A673 (cell line): ENCODE measurements at regions not wholly inside any gene's neighbourhood (a gene's known extent, or its start where the extent isn't known, plus 50 kb on each side); places are given as distances from the start of the nearest gene placed in this dataset.

Experiments used
- BruUV-seq: library from RNA; stranded (reverse); fragments of 400-500 nt; replicated peaks from 2 replicates; lab custom pipeline; 2021; lab: Mats Ljungman, UMichigan
- CTCF ChIA-PET: fragments of 300-600 bp; sonication (Branson Sonifier 250); formaldehyde crosslinking; loops from one replicate; lab custom pipeline; 2022; ENCODE audit warnings: antibody characterized with exemption; lab: Charles Lee
- POLR2A ChIA-PET: fragments of 300-600 bp; sonication (Branson Sonifier 250); formaldehyde crosslinking; loops from one replicate; lab custom pipeline; 2022; ENCODE audit warnings: antibody characterized with exemption; ENCODE audit not compliant: low non-redundant PET; lab: Charles Lee
- DNase-seq: peaks from one replicate; pipeline ENCODE4 v3.0.0-alpha.2; 2015; ENCODE audit warnings: low spot score
- H3K27ac ChIP-seq: fragments of 200-600 bp; sonication (generic); 2 replicates; pipeline ENCODE4 v1.5.1; 2016; ENCODE audit warnings: mixed run types, low read depth, mild to moderate bottlenecking, mixed read lengths, antibody characterized with exemption, low read length; ENCODE audit not compliant: poor library complexity, severe bottlenecking
- H3K27me3 ChIP-seq: fragments of 200-600 bp; sonication (generic); replicated peaks from 2 replicates; pipeline ENCODE4 v1.6.1; 2017; ENCODE audit warnings: mixed run types, low read depth, mild to moderate bottlenecking, mixed read lengths, antibody characterized with exemption, low read length; ENCODE audit not compliant: insufficient read depth, poor library complexity
- H3K36me3 ChIP-seq: fragments of 200-600 bp; sonication (generic); 2 replicates; pipeline ENCODE4 v1.6.1; 2016; ENCODE audit warnings: mixed run types, mild to moderate bottlenecking, mixed read lengths, antibody characterized with exemption, low read length; ENCODE audit not compliant: insufficient read depth, poor library complexity, severe bottlenecking
- H3K4me1 ChIP-seq: fragments of 200-600 bp; sonication (generic); 2 replicates; pipeline ENCODE4 v1.6.1; 2017; ENCODE audit warnings: mixed run types, mild to moderate bottlenecking, mixed read lengths, antibody characterized with exemption, low read length; ENCODE audit not compliant: insufficient read depth, poor library complexity, severe bottlenecking
- H3K4me3 ChIP-seq: fragments of 200-600 bp; sonication (generic); 2 replicates; pipeline ENCODE4 v1.5.1; 2016; ENCODE audit warnings: low read depth, mixed run types, mild to moderate bottlenecking, mixed read lengths, low read length; ENCODE audit not compliant: poor library complexity, severe bottlenecking
- H3K9me3 ChIP-seq: fragments of 200-600 bp; sonication (generic); 2 replicates; pipeline ENCODE4 v1.6.1; 2016; ENCODE audit warnings: mixed run types, low read depth, mild to moderate bottlenecking, mixed read lengths, antibody characterized with exemption, low read length; ENCODE audit not compliant: poor library complexity, severe bottlenecking
- EZH2 ChIP-seq: fragments of 200-600 bp; sonication (generic); IDR thresholded peaks from 2 replicates; pipeline ENCODE4 v1.6.1; 2017; ENCODE audit warnings: borderline replicate concordance, low read depth, mild to moderate bottlenecking, mixed read lengths, antibody characterized with exemption, low read length; ENCODE audit not compliant: poor library complexity, severe bottlenecking
- intact Hi-C: fragments of 100-400 bp; cut with micrococcal nuclease; formaldehyde crosslinking; loops from one replicate; pipeline ENCODE4 v1.10.0; 2022; ENCODE audit not compliant: unreplicated experiment
- TF ChIP-seq, protein P1 (sequence below): fragments of 300-800, 200-600 bp; sonication (generic); conservative IDR thresholded peaks from 2 replicates; pipeline ENCODE4 v1.5.1; 2017; ENCODE audit warnings: low read depth, mild to moderate bottlenecking, antibody characterized with exemption, low read length, moderate library complexity, mixed read lengths

DNA sequence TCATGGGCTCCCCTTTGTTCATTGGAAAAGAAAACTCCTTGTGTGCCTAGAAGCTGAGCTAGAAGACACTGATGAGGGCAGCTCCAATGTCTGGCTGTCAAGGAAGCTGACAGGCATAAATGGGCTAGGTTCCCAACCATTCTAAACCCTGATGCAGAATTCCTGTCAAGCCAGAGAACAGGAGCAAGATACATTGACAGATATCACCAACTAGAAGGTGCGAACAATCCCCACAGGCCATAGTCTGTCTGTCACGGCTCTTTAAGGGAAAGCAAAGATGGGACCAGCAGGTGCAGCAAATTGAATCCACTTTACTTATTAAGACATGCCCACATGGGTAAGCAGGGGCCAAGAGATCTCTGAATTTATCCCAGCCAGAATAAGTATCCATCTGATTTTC lies 617.9 kb upstream of the POT1 start:
- H3K4me3 ChIP-seq, result no peak overlapping the region
- ChIA-PET POLR2A (no interaction called here), CTCF (no interaction called here)
- H3K36me3 ChIP-seq, result no peaks in the 10 kb centered on the region
- H3K4me1 ChIP-seq, result no peaks in the 10 kb centered on the region
- intact Hi-C loops, result no loop called here
- H3K27ac ChIP-seq, result no peak overlapping the region
- BruUV-seq, result no TSS peak
- DNase-seq, result no peak
- H3K27me3 ChIP-seq, result no peaks in the 10 kb centered on the region
- no peak for TF ChIP-seq EZH2
- TF ChIP-seq, protein P1, sequence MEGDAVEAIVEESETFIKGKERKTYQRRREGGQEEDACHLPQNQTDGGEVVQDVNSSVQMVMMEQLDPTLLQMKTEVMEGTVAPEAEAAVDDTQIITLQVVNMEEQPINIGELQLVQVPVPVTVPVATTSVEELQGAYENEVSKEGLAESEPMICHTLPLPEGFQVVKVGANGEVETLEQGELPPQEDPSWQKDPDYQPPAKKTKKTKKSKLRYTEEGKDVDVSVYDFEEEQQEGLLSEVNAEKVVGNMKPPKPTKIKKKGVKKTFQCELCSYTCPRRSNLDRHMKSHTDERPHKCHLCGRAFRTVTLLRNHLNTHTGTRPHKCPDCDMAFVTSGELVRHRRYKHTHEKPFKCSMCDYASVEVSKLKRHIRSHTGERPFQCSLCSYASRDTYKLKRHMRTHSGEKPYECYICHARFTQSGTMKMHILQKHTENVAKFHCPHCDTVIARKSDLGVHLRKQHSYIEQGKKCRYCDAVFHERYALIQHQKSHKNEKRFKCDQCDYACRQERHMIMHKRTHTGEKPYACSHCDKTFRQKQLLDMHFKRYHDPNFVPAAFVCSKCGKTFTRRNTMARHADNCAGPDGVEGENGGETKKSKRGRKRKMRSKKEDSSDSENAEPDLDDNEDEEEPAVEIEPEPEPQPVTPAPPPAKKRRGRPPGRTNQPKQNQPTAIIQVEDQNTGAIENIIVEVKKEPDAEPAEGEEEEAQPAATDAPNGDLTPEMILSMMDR, result no peak
- no peaks in the 10 kb centered on the region for H3K9me3 ChIP-seq

DNA sequence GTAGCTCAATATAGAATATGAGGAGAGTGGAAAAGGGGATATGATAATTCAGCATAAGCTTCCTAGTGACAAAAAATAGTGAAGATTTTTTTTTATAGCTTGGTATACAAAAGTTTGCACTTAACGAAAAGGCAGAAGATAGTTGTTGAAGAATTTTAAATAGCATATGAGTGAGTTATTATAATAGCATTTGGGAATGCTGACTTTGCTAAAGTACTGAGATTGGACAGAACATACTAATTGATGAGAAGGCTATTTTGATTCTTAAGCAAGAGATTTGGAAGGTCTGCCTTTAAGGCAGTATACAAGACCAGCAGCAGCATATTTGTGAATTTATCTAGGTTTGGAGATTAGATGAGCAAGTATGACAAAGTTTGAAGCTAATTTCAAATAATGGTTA lies 600.9 kb upstream of the POT1 start:
- POLR2A ChIA-PET, result no interaction called here
- BruUV-seq, result no TSS peak
- CTCF ChIA-PET, result no interaction called here

GRCh38 chr7:125529249-125529648 lies 599.6 kb upstream of the POT1 start:
- TF ChIP-seq, protein P1, result no peak
- no peak for TF ChIP-seq EZH2
- Histone ChIP-seq H3K36me3 (no peaks in the 10 kb centered on the region), H3K27ac (no peak overlapping the region), H3K4me3 (no peak overlapping the region), H3K9me3 (no peaks in the 10 kb centered on the region), H3K4me1 (no peaks in the 10 kb centered on the region), H3K27me3 (no peaks in the 10 kb centered on the region)
- no TSS peak for BruUV-seq
- intact Hi-C loops, result no loop called here
- no peak for DNase-seq
- ChIA-PET CTCF (no interaction called here), POLR2A (no interaction called here)

More for the DNA sequence above, 600.9 kb upstream of the POT1 start:
- no peak overlapping the region for H3K4me3 ChIP-seq
- TF ChIP-seq EZH2, result no peak
- TF ChIP-seq, protein P1, result no peak
- no peaks in the 10 kb centered on the region for H3K4me1 ChIP-seq
- no peak overlapping the region for H3K27ac ChIP-seq
- no peaks in the 10 kb centered on the region for H3K9me3 ChIP-seq
- no peaks in the 10 kb centered on the region for H3K27me3 ChIP-seq
- intact Hi-C loops, result no loop called here
- no peak for DNase-seq
- no peaks in the 10 kb centered on the region for H3K36me3 ChIP-seq
